SK-N-MC (cell line): ENCODE measurements at regions not wholly inside any gene's neighbourhood (a gene's known extent, or its start where the extent isn't known, plus 50 kb on each side); places are given as distances from the start of the nearest gene placed in this dataset.

Experiments used
- DNase-seq: peaks from one replicate; pipeline ENCODE4 v3.0.0-alpha.2; 2011; ENCODE audit warnings: low read depth, low spot score
- H3K27ac ChIP-seq: fragments of 200-600 bp; sonication (generic); 2 replicates; pipeline ENCODE4 v1.5.1; 2016; ENCODE audit warnings: mixed run types
- H3K36me3 ChIP-seq: fragments of 200-600 bp; sonication (generic); 2 replicates; pipeline ENCODE4 v1.6.1; 2017; ENCODE audit warnings: antibody characterized with exemption, low read length, mixed read lengths; ENCODE audit not compliant: insufficient read depth
- H3K4me3 ChIP-seq: fragments of 200-600 bp; sonication (generic); 2 replicates; pipeline ENCODE4 v1.5.1; 2016
- H3K9ac ChIP-seq: fragments of 200-600 bp; sonication (generic); 2 replicates; pipeline ENCODE4 v1.8.0; 2017; ENCODE audit warnings: mixed run types, mixed read lengths; ENCODE audit not compliant: insufficient read length
- H3K9me3 ChIP-seq: fragments of 200-600 bp; sonication (generic); 2 replicates; pipeline ENCODE4 v1.6.1; 2017; ENCODE audit warnings: low read depth, mild to moderate bottlenecking, antibody characterized with exemption, low read length, moderate library complexity, mixed read lengths
- EZH2 ChIP-seq: fragments of 200-600 bp; sonication (generic); IDR thresholded peaks from one replicate; pipeline ENCODE4 v1.6.1; 2017; ENCODE audit warnings: antibody characterized with exemption
- FOXP2 ChIP-seq: optimal IDR thresholded peaks from 2 replicates; pipeline ENCODE3; 2011; ENCODE audit warnings: mild to moderate bottlenecking, moderate library complexity; ENCODE audit not compliant: insufficient read depth; ENCODE audit errors: extremely low read length, control extremely low read depth
- POLR2AphosphoS5 ChIP-seq: IDR thresholded peaks from 2 replicates; pipeline ENCODE4 v1.6.1; 2012; ENCODE audit warnings: mild to moderate bottlenecking, low read depth, low read length, borderline replicate concordance

DNA sequence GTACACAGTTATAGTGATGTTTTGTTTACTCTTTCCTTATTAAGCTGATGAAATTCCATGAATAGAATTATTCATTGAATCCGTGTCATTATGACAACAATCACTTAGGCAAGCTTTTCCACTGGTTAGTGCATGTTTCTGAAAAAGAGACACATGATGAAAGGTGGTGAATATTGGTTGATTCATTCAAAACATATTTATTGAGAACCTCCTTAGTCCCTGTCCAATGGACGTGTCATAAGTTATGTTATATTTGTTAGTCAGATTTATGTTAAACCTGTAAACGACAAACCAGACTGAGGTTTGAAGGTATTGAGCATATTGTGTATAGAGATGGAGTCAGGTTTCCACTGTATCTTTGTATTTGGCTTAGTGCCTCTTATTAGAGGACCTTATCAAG, 1888.9 kb upstream of the CDH6 start:
- Histone ChIP-seq H3K9ac (no peak overlapping the region), H3K36me3 (no peaks in the 10 kb centered on the region), H3K27ac (no peak overlapping the region), H3K4me3 (no peak overlapping the region), H3K9me3 (no peaks in the 10 kb centered on the region)
- TF ChIP-seq POLR2AphosphoS5, result no peak
- TF ChIP-seq EZH2, result no peak
- TF ChIP-seq FOXP2, result no peak
- no peak for DNase-seq

GRCh38 chr5:29296548-29296947, 1896.9 kb upstream of the CDH6 start:
- H3K9me3 ChIP-seq, result no peaks in the 10 kb centered on the region
- no peak for DNase-seq
- no peaks in the 10 kb centered on the region for H3K36me3 ChIP-seq
- H3K4me3 ChIP-seq, result no peak overlapping the region
- no peak overlapping the region for H3K9ac ChIP-seq
- H3K27ac ChIP-seq, result no peak overlapping the region
- no peak for TF ChIP-seq POLR2AphosphoS5
- no peak for TF ChIP-seq FOXP2
- no peak for TF ChIP-seq EZH2

DNA sequence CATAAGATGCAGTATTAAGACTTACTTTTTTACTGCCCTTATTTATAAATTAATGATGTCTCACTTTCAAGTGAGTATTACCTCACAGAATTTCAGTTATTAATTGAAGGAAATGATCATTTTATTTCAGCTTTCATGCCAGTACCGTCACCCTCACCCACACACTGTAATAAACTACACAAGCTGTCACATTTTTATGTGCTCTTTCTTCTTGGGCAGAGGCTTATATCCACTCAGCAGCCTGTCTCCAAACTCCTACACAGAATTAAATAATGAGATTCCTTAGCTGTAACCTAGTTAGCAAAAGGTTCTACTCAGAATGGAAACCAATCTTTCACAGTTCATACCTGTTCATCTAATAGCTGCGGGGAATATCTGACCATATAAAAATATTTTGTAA, 1915.8 kb upstream of the CDH6 start:
- TF ChIP-seq FOXP2 (no peak), EZH2 (no peak), POLR2AphosphoS5 (no peak)

DNA sequence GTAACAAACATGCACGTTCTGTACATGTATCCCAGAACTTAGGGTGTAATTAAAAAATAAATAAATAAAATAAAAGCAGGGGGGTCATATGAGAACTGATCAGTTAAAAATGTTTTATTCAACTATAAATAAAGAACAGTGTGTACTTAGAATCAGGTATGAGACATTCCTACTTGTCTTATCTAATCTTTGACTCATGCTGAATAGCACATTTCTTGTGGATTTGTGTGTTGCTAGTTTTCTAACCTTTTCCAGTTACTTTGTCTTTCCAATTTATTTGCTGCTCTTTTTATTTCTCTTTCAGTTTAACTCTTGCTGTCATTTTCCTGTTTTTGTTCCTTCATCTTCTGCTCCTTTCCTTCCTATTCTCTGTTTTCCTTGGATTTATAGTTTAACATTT, 1917.1 kb upstream of the CDH6 start:
- H3K4me3 ChIP-seq, result no peak overlapping the region
- TF ChIP-seq POLR2AphosphoS5 (no peak), FOXP2 (no peak), EZH2 (no peak)
- no peaks in the 10 kb centered on the region for H3K36me3 ChIP-seq
- no peaks in the 10 kb centered on the region for H3K9me3 ChIP-seq
- no peak overlapping the region for H3K27ac ChIP-seq
- no peak for DNase-seq
- no peak overlapping the region for H3K9ac ChIP-seq

More for the DNA sequence above, 1915.8 kb upstream of the CDH6 start:
- DNase-seq, result peak; percentile 26
- Histone ChIP-seq H3K4me3 (no peak overlapping the region), H3K9me3 (no peaks in the 10 kb centered on the region), H3K27ac (no peak overlapping the region), H3K36me3 (no peaks in the 10 kb centered on the region), H3K9ac (no peak overlapping the region)

DNA sequence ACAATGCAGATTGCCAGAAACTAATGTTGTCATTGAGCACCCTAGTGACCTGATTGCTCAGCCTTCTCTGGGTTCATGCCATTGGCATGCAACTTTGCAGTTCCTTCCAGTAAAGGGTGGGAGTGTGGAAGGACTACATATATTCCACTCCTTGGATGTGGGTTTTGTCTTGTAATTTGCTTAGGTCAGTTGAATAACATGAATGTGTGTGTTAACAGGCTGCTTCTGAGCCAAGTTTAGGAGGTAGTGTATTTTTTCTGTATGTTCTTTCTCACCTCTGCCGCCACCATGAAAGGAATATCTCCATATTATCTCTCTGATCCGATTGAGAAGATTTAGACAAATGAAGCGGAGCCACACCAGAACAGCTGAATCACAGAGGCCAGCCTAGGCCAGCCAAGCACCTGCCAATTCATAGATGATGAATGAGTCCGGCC, 1929.6 kb upstream of the CDH6 start:
- H3K9ac ChIP-seq, result no peak overlapping the region
- DNase-seq, result no peak
- no peak overlapping the region for H3K4me3 ChIP-seq
- TF ChIP-seq EZH2 (no peak), POLR2AphosphoS5 (no peak), FOXP2 (no peak)
- H3K36me3 ChIP-seq, result no peaks in the 10 kb centered on the region
- no peaks in the 10 kb centered on the region for H3K9me3 ChIP-seq
- no peak overlapping the region for H3K27ac ChIP-seq

DNA sequence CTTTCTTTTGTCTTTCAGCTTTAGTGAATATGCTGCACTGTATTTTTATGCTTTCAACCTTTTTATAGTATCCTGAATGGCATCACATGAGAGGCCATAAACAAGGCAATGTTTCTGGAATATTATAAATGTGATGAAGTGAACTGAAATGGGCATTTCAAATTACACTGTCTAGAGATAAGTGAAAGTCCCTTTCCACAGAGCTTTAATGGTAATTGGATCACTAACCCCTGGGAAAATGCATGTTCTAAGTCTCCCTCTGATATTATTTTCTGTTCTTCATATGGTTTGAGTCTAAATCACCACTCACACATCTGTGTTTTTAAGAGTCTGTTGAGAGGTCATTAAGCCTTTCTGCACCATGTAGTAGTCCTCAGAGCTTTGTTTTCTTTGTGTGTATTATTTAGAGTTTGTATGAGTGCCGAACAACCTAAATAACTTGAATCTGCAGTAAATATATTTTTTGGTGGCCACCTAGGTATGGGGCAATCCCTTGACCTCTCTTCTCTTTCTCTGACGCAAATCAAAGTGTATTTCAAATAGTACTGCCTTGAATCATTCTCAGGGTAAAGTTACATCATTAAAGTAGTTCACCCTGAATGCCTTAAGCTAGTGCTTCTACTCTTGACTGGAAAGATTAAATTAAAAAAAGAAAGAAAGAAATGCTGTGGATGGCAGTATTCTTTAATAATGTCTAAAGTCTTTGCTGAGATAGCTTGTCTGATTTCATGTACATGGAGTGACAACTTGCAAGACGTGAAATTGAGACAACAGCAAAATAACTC, 1931.0 kb upstream of the CDH6 start:
- no peak overlapping the region for H3K9ac ChIP-seq
- H3K27ac ChIP-seq, result peak overlapping the region; percentile 16; the same call in 1 of the 2 replicates
- no peaks in the 10 kb centered on the region for H3K36me3 ChIP-seq
- no peak for DNase-seq
- no peaks in the 10 kb centered on the region for H3K9me3 ChIP-seq
- no peak overlapping the region for H3K4me3 ChIP-seq
- TF ChIP-seq EZH2 (no peak), FOXP2 (no peak), POLR2AphosphoS5 (no peak)

- Histone ChIP-seq H3K9me3 (no peaks in the 10 kb centered on the region), H3K36me3 (no peaks in the 10 kb centered on the region), H3K4me3 (no peak overlapping the region), H3K9ac (no peak overlapping the region), H3K27ac (no peak overlapping the region)
- no peak for TF ChIP-seq FOXP2
- no peak for TF ChIP-seq POLR2AphosphoS5
- no peak for TF ChIP-seq EZH2
- DNase-seq, result no peak
These were observed 1932.3 kb upstream of the CDH6 start for GRCh38 chr5:29261213-29261612.

DNA sequence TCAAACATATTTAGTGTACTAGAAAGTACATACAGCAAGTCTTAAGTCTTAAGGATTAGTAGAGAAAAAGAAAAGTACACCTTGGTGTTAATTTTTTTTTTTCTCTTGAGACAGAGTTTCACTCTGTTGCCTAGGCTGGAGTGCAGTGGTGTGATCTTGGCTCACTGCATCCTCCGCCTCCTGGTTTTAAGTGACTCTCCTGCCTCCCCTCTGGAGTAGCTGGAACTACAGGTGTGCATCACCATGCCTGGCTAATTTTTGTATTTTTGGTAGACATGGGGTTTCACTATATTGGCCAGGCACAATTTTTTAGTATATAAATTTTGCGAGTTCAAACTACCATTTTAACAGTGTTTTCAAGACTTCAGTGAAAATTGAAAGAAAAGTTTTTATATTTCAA, 1941.1 kb upstream of the CDH6 start:
- TF ChIP-seq FOXP2 (no peak), POLR2AphosphoS5 (no peak), EZH2 (no peak)
- Histone ChIP-seq H3K36me3 (no peaks in the 10 kb centered on the region), H3K9ac (no peak overlapping the region), H3K9me3 (no peaks in the 10 kb centered on the region), H3K27ac (no peak overlapping the region), H3K4me3 (no peak overlapping the region)
- no peak for DNase-seq
